ENCODE measurements at regions not wholly inside any gene's neighbourhood (a gene's known extent, or its start where the extent isn't known, plus 50 kb on each side); places are given as distances from the start of the nearest gene placed in this dataset.

DNA sequence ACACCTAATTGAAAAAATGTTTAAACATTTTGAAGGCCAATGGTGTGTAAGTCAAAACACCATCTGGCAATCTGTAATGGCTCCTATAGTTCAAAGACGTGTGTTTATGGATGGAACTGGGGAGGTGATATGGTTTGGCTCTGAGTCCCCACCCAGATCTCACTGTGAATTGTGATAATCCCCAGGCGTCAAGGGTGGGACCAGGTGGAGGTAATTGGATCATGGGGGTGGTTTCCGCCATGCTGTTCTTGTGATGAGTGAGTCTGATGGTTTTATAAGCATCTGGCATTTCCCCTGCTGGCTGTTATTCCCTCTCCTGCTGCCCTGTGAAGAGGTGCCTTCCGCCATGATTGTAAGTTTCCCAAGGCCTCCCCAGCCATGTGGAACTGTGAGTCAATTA is 52.2 kb downstream of the ADRA2C start (continued):
- TF ChIP-seq, protein P1, sequence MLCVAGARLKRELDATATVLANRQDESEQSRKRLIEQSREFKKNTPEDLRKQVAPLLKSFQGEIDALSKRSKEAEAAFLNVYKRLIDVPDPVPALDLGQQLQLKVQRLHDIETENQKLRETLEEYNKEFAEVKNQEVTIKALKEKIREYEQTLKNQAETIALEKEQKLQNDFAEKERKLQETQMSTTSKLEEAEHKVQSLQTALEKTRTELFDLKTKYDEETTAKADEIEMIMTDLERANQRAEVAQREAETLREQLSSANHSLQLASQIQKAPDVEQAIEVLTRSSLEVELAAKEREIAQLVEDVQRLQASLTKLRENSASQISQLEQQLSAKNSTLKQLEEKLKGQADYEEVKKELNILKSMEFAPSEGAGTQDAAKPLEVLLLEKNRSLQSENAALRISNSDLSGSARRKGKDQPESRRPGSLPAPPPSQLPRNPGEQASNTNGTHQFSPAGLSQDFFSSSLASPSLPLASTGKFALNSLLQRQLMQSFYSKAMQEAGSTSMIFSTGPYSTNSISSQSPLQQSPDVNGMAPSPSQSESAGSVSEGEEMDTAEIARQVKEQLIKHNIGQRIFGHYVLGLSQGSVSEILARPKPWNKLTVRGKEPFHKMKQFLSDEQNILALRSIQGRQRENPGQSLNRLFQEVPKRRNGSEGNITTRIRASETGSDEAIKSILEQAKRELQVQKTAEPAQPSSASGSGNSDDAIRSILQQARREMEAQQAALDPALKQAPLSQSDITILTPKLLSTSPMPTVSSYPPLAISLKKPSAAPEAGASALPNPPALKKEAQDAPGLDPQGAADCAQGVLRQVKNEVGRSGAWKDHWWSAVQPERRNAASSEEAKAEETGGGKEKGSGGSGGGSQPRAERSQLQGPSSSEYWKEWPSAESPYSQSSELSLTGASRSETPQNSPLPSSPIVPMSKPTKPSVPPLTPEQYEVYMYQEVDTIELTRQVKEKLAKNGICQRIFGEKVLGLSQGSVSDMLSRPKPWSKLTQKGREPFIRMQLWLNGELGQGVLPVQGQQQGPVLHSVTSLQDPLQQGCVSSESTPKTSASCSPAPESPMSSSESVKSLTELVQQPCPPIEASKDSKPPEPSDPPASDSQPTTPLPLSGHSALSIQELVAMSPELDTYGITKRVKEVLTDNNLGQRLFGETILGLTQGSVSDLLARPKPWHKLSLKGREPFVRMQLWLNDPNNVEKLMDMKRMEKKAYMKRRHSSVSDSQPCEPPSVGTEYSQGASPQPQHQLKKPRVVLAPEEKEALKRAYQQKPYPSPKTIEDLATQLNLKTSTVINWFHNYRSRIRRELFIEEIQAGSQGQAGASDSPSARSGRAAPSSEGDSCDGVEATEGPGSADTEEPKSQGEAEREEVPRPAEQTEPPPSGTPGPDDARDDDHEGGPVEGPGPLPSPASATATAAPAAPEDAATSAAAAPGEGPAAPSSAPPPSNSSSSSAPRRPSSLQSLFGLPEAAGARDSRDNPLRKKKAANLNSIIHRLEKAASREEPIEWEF (IDR thresholded peaks at IDR 0.05; ENCODE audit: insufficient replicate concordance, low read depth, low read length): no peak
- no peak for TF ChIP-seq WRNIP1 (IDR thresholded peaks at IDR 0.05; ENCODE audit: borderline replicate concordance, low read depth, low read length)
- no peak for TF ChIP-seq NR2C1 (IDR thresholded peaks at IDR 0.05)

DNA sequence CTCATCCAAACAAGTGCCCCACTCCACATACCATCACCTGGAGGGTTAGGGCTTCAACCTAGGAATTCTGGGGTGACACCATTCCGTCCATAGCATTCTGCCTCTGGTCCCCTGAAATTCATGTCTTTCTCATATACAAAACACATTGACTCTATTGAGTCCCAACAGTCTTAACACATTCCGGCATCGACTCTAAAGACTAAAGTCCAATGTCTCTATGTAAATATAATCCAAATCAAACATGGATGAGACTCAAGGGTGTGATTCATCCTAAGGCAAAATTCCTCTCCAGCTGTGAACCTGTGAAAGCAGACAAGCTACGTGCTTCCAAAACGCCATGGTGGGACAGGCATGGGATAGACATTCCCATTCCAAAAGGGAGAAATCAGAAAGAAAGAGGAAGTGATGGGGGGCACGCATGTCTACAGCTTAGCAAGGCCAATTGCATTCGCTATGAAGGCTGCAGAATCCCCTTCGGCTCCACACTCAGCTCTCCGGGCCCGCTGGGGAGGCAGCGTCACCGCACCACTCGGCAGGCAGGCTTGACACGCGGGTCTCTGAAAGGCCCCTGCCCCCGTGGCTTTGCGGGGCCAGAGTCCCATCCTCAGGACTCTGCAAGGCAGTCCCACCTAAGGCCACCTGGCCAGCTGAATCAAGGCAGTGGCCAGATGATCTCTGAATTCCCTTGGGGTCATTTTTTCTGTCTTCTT is 53.2 kb downstream of the ADRA2C start:
- Histone ChIP-seq H3K27ac (ENCODE audit: control insufficient read depth, insufficient read depth) (no peak overlapping the region), H3K27me3 (replicated peaks in 1 of 2; ENCODE audit: control insufficient read depth in 2 of 2, insufficient read depth in 2 of 2, low read length in 1 of 2) (no peaks in the 10 kb centered on the region), H3K36me3 (ENCODE audit: control insufficient read depth in 2 of 2, insufficient read depth in 2 of 2, low read length in 1 of 2) (no peaks in the 10 kb centered on the region), H3K4me3 (no peak overlapping the region), H3K4me2 (ENCODE audit: control insufficient read depth, insufficient read depth) (no peak overlapping the region), H3K4me1 (ENCODE audit: control insufficient read depth, insufficient read depth, low read length) (no peaks in the 10 kb centered on the region), H4K20me1 (ENCODE audit: control insufficient read depth, insufficient read depth) (no peaks in the 10 kb centered on the region), H2AFZ (ENCODE audit: control insufficient read depth, low read depth, low read length) (no peak overlapping the region), H3K9me3 (replicated peaks; ENCODE audit: control insufficient read depth, insufficient read depth, low read length) (no peaks in the 10 kb centered on the region), H3K79me2 (ENCODE audit: control insufficient read depth, insufficient read depth, low read length) (no peaks in the 10 kb centered on the region), H3K9ac (ENCODE audit: control insufficient read depth, insufficient read depth, low read length) (no peak overlapping the region)
- DNase-seq (ENCODE audit: low read depth, low spot score) (no peak), FAIRE-seq (no peak), ATAC-seq (no peak)
- ChIA-PET CTCF (no interaction called here), SMC1A (ENCODE audit: uncharacterized antibody, unreplicated experiment) (no interaction called here), POLR2A (no interaction called here), RAD21 (ENCODE audit: unreplicated experiment) (no interaction called here)
- BruUV-seq (replicated peaks): no TSS peak
- 44% methylated on average over 17 of the region's 17 CpGs for WGBS (ENCODE audit: insufficient coverage, insufficient replicate concordance, low lambda C conversion rate, missing lambda C conversion rate)
- intact Hi-C loops (cut with micrococcal nuclease; ENCODE audit: unreplicated experiment) (no loop called here), in situ Hi-C loops (cut with MboI) (no loop called here)
- TF ChIP-seq ZNF217 (IDR thresholded peaks at IDR 0.05) (no peak), RUNX3 (IDR thresholded peaks at IDR 0.05; ENCODE audit: low read length) (no peak), ZSCAN29 (IDR thresholded peaks at IDR 0.05) (no peak)
- TF ChIP-seq, protein P2, sequence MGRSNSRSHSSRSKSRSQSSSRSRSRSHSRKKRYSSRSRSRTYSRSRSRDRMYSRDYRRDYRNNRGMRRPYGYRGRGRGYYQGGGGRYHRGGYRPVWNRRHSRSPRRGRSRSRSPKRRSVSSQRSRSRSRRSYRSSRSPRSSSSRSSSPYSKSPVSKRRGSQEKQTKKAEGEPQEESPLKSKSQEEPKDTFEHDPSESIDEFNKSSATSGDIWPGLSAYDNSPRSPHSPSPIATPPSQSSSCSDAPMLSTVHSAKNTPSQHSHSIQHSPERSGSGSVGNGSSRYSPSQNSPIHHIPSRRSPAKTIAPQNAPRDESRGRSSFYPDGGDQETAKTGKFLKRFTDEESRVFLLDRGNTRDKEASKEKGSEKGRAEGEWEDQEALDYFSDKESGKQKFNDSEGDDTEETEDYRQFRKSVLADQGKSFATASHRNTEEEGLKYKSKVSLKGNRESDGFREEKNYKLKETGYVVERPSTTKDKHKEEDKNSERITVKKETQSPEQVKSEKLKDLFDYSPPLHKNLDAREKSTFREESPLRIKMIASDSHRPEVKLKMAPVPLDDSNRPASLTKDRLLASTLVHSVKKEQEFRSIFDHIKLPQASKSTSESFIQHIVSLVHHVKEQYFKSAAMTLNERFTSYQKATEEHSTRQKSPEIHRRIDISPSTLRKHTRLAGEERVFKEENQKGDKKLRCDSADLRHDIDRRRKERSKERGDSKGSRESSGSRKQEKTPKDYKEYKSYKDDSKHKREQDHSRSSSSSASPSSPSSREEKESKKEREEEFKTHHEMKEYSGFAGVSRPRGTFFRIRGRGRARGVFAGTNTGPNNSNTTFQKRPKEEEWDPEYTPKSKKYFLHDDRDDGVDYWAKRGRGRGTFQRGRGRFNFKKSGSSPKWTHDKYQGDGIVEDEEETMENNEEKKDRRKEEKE (IDR thresholded peaks at IDR 0.05): no peak

Measured in GM12878 (cell line).